ENCODE measurements at regions not wholly inside any gene's neighbourhood (a gene's known extent, or its start where the extent isn't known, plus 50 kb on each side); places are given as distances from the start of the nearest gene placed in this dataset.

DNA sequence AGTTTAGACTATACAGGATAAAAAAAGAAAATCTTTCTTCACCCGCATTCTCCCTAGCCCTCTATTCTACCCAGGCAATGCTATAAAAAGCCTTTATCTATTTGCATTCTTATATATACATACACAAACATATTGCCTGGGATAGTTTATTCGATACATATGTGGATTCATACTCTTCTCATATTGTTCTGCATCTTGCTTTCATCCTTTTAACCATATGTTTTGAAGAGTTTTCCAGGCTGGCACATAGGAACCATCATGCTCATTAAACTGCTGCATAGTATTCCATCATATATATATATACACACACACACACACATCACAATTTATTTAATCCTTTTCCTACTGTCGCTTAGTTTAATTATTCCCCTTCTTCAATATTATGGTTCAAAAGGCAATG is 461.2 kb downstream of the NTRK2 start:
- Histone ChIP-seq H4K20me1 (ENCODE audit: low read length) (no peaks in the 10 kb centered on the region), H3K4me3 (ENCODE audit: low read length) (no peak overlapping the region), H3K4me2 (ENCODE audit: low read length) (no peak overlapping the region), H3K27me3 (ENCODE audit: low read length) (no peaks in the 10 kb centered on the region), H3F3A (ENCODE audit: low read length, unreplicated experiment) (no peaks in the 10 kb centered on the region), H3K79me2 (ENCODE audit: low read length) (no peaks in the 10 kb centered on the region), H2AFZ (ENCODE audit: low read length) (no peak overlapping the region), H3K9me2 (replicated peaks; ENCODE audit: low read length) (no peaks in the 10 kb centered on the region), H3K36me3 (ENCODE audit: low read depth, low read length) (no peaks in the 10 kb centered on the region), H3K4me1 (ENCODE audit: insufficient read depth, low read length) (no peaks in the 10 kb centered on the region), H3K27ac (ENCODE audit: low read length) (no peak overlapping the region), H3K9ac (ENCODE audit: low read length) (no peak overlapping the region), H3K9me3 (ENCODE audit: low read length) (no peaks in the 10 kb centered on the region)
- CTCF ChIA-PET = no interaction called here
- ATAC-seq = no peak
- TF ChIP-seq, protein P1, sequence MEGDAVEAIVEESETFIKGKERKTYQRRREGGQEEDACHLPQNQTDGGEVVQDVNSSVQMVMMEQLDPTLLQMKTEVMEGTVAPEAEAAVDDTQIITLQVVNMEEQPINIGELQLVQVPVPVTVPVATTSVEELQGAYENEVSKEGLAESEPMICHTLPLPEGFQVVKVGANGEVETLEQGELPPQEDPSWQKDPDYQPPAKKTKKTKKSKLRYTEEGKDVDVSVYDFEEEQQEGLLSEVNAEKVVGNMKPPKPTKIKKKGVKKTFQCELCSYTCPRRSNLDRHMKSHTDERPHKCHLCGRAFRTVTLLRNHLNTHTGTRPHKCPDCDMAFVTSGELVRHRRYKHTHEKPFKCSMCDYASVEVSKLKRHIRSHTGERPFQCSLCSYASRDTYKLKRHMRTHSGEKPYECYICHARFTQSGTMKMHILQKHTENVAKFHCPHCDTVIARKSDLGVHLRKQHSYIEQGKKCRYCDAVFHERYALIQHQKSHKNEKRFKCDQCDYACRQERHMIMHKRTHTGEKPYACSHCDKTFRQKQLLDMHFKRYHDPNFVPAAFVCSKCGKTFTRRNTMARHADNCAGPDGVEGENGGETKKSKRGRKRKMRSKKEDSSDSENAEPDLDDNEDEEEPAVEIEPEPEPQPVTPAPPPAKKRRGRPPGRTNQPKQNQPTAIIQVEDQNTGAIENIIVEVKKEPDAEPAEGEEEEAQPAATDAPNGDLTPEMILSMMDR (conservative IDR thresholded peaks at IDR 0.05; ENCODE audit: low read depth, low read length) = no peak
- no peak for TF ChIP-seq EZH2phosphoT487 (IDR thresholded peaks at IDR 0.05; ENCODE audit: borderline replicate concordance, low read length)
- TF ChIP-seq EZH2 (IDR thresholded peaks at IDR 0.05; ENCODE audit: low read length, unreplicated experiment) = no peak
- no TSS peak for BruUV-seq (replicated peaks)
- DNase-seq = no peak
- intact Hi-C loops (cut with micrococcal nuclease) = no loop called here
- POLR2A ChIA-PET (ENCODE audit: unreplicated experiment) = no interaction called here

DNA sequence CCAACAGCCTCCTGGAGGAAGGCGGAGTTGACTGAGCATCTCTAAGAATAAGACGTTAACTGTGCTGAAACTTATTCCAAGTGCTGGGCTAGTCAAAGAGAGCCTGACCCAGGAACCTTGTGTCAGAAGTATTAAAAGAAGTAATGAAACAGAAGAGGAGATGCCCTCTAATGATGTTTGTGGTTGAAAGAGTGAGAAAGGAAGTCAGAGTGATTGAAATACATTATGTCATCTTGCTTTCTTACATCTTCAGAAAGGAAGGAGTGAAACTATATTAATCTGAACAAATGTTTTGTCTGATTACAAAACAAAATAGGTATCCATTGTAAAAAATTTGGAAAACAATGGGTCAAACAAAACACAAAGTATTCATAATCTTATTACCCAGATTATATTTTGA is 460.7 kb downstream of the NTRK2 start:
- H3K4me1 ChIP-seq (ENCODE audit: insufficient read depth, low read length) = no peaks in the 10 kb centered on the region
- no peak overlapping the region for H3K4me2 ChIP-seq (ENCODE audit: low read length)
- ChIA-PET CTCF (no interaction called here), POLR2A (ENCODE audit: unreplicated experiment) (no interaction called here)
- H4K20me1 ChIP-seq (ENCODE audit: low read length) = no peaks in the 10 kb centered on the region
- no peaks in the 10 kb centered on the region for H3K27me3 ChIP-seq (ENCODE audit: low read length)
- DNase-seq (no peak), ATAC-seq (no peak)
- no peak overlapping the region for H2AFZ ChIP-seq (ENCODE audit: low read length)
- no TSS peak for BruUV-seq (replicated peaks)
- no peaks in the 10 kb centered on the region for H3K9me2 ChIP-seq (replicated peaks; ENCODE audit: low read length)
- H3K79me2 ChIP-seq (ENCODE audit: low read length) = no peaks in the 10 kb centered on the region
- H3K9ac ChIP-seq (ENCODE audit: low read length) = no peak overlapping the region
- TF ChIP-seq, protein P1 (conservative IDR thresholded peaks at IDR 0.05; ENCODE audit: low read depth, low read length) = no peak
- TF ChIP-seq EZH2 (IDR thresholded peaks at IDR 0.05; ENCODE audit: low read length, unreplicated experiment) (no peak), EZH2phosphoT487 (IDR thresholded peaks at IDR 0.05; ENCODE audit: borderline replicate concordance, low read length) (no peak)
- no peaks in the 10 kb centered on the region for H3K36me3 ChIP-seq (ENCODE audit: low read depth, low read length)
- no peaks in the 10 kb centered on the region for H3F3A ChIP-seq (ENCODE audit: low read length, unreplicated experiment)
- no peak overlapping the region for H3K27ac ChIP-seq (ENCODE audit: low read length)
- H3K9me3 ChIP-seq (ENCODE audit: low read length) = no peaks in the 10 kb centered on the region
- H3K4me3 ChIP-seq (ENCODE audit: low read length) = no peak overlapping the region
- intact Hi-C loops (cut with micrococcal nuclease) = no loop called here

DNA sequence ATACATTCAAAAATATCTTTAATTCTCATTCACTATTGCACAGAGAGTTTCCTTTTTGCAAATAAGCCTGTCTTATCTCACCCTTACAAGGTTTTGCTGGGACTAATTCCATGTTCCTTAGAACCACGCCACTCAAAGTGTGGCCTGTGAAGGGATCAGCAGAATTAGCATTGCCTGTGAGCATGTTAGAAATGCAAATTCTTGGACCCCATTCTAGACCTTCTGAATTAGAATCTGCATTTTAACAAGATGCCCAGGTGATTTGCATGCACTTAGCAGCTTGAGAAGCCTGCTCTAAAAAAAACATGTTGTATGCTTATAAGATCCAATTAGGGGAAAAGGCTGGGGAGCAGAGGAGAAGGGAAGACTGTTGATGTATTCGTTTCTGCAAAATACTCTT is 460.0 kb downstream of the NTRK2 start:
- H3K36me3 ChIP-seq (ENCODE audit: low read depth, low read length) = no peaks in the 10 kb centered on the region
- no peaks in the 10 kb centered on the region for H3K9me2 ChIP-seq (replicated peaks; ENCODE audit: low read length)
- no peak overlapping the region for H2AFZ ChIP-seq (ENCODE audit: low read length)
- no peaks in the 10 kb centered on the region for H3K79me2 ChIP-seq (ENCODE audit: low read length)
- ChIA-PET POLR2A (ENCODE audit: unreplicated experiment) (no interaction called here), CTCF (no interaction called here)
- no peak for TF ChIP-seq EZH2phosphoT487 (IDR thresholded peaks at IDR 0.05; ENCODE audit: borderline replicate concordance, low read length)
- no peak for TF ChIP-seq EZH2 (IDR thresholded peaks at IDR 0.05; ENCODE audit: low read length, unreplicated experiment)
- TF ChIP-seq, protein P1 (conservative IDR thresholded peaks at IDR 0.05; ENCODE audit: low read depth, low read length) = no peak
- H3K27me3 ChIP-seq (ENCODE audit: low read length) = no peaks in the 10 kb centered on the region
- H3K4me2 ChIP-seq (ENCODE audit: low read length) = no peak overlapping the region
- DNase-seq = no peak
- H3K9ac ChIP-seq (ENCODE audit: low read length) = no peak overlapping the region
- H4K20me1 ChIP-seq (ENCODE audit: low read length) = no peaks in the 10 kb centered on the region
- intact Hi-C loops (cut with micrococcal nuclease) = no loop called here
- H3K27ac ChIP-seq (ENCODE audit: low read length) = no peak overlapping the region
- H3K4me3 ChIP-seq (ENCODE audit: low read length) = no peak overlapping the region
- no peak for ATAC-seq
- no TSS peak for BruUV-seq (replicated peaks)
- no peaks in the 10 kb centered on the region for H3F3A ChIP-seq (ENCODE audit: low read length, unreplicated experiment)
- H3K4me1 ChIP-seq (ENCODE audit: insufficient read depth, low read length) = no peaks in the 10 kb centered on the region
- H3K9me3 ChIP-seq (ENCODE audit: low read length) = no peaks in the 10 kb centered on the region

Data from PC-3 (cell line).